C4-2B (cell line): ENCODE measurements at regions not wholly inside any gene's neighbourhood (a gene's known extent, or its start where the extent isn't known, plus 50 kb on each side); places are given as distances from the start of the nearest gene placed in this dataset.

Source experiments
- H3K27ac ChIP-seq: fragments of 450-650 bp; 2 replicates; pipeline ENCODE4 v1.5.1; 2017
- ZFX ChIP-seq: fragments of 450-650 bp; IDR thresholded peaks from 2 replicates; pipeline ENCODE4 v1.6.1; 2017
- TF ChIP-seq, protein P1 (sequence below): fragments of 450-650 bp; conservative IDR thresholded peaks from 2 replicates; pipeline ENCODE4 v1.5.1; 2017; ENCODE audit warnings: mild to moderate bottlenecking

DNA sequence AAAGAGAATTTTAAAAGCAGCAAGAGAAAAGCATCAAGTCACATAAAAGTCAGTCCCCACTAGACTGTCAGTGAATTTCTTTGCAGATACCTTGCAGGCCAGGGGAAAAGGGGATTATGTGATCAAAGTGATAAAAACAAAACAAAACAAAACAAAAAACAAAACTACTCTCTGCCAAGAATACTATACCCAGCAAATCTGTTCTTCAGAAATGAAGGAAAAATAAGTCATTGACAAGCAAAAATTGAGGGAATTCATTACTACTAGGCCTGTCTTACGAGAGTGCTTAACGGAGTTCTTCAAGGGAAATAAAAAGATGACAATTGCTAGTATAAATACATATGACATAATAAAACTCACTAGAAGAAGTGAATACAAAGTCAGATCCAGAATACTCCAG lies 245.5 kb upstream of the CHST9 start:
- no peak overlapping the region for H3K27ac ChIP-seq
- TF ChIP-seq ZFX: no peak
- TF ChIP-seq, protein P1, sequence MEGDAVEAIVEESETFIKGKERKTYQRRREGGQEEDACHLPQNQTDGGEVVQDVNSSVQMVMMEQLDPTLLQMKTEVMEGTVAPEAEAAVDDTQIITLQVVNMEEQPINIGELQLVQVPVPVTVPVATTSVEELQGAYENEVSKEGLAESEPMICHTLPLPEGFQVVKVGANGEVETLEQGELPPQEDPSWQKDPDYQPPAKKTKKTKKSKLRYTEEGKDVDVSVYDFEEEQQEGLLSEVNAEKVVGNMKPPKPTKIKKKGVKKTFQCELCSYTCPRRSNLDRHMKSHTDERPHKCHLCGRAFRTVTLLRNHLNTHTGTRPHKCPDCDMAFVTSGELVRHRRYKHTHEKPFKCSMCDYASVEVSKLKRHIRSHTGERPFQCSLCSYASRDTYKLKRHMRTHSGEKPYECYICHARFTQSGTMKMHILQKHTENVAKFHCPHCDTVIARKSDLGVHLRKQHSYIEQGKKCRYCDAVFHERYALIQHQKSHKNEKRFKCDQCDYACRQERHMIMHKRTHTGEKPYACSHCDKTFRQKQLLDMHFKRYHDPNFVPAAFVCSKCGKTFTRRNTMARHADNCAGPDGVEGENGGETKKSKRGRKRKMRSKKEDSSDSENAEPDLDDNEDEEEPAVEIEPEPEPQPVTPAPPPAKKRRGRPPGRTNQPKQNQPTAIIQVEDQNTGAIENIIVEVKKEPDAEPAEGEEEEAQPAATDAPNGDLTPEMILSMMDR: no peak

DNA sequence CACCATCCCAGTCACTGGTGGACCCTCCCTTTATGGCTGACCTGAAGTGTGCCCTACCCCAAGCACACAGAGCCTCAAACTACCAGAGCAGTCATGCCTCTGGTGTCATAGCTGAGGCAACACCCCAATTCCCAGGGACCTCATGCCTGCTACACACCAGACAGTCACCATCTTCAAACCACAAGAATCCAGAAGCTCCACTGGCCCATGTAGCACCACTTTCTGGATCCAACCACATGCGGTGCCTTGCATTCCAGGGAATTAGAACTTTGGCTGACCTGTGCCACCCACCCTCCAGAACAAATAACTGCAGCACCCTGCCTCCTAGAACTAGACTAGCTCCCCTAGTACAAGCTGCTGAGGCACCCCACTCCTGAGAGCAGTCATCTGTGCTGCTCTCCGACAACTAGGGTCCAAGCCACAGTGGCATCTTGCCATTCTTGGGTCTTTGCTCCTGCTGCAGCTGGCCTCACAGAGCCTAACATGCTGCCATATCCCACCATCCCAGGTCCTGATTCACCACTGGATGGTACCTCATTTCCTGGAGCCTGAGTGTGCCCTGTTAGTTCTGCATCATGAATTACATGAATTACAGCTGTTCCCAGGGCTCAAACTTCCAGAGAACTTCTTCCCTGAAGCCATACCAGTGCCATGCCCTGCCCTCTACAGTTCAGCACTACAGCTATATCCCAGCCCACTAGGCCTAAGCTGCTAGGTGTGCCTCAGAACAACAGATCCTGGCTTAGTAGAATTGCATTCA lies 243.8 kb upstream of the CHST9 start:
- H3K27ac ChIP-seq: no peak overlapping the region
- TF ChIP-seq, protein P1: no peak
- no peak for TF ChIP-seq ZFX

DNA sequence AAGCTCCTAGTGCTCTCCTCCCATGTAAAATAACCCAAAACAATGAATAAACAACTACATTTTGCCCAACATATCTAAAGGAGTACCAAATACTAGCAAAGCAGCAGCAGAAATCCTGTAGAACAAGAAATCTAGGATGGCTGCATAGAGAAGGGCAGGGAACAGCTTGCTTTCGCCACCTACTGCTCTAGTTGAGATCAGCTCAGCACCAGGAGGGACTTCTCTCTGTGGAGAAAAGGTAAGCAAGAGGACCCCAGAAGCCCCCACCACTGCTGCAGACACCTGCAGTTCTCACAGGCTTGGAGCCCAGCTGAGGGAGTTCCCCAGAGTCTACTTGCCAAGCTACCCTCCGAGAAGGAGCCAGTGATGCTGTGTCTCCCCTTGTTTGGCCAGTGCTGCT lies 243.0 kb upstream of the CHST9 start:
- no peak for TF ChIP-seq ZFX
- TF ChIP-seq, protein P1: no peak
- no peak overlapping the region for H3K27ac ChIP-seq

DNA sequence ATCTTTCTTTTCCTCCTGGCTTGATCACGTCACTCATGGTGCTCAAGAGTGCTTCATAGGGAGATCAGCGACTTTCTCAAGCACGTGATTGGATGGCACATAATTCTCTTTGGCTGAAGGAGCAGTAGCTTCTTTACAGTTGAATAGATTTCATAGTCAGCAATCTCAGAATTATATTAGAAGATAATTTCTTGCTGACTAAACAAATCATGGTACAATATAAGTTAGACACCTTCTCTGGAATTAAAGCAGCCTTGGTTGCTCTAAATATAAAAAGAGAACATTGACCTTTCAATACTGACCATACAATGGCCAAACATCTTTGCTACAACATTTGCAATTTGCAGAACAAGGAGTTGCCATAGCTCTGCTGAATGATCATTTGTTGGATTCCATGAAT lies 238.5 kb upstream of the CHST9 start:
- no peak for TF ChIP-seq ZFX
- TF ChIP-seq, protein P1: no peak
- no peak overlapping the region for H3K27ac ChIP-seq

DNA sequence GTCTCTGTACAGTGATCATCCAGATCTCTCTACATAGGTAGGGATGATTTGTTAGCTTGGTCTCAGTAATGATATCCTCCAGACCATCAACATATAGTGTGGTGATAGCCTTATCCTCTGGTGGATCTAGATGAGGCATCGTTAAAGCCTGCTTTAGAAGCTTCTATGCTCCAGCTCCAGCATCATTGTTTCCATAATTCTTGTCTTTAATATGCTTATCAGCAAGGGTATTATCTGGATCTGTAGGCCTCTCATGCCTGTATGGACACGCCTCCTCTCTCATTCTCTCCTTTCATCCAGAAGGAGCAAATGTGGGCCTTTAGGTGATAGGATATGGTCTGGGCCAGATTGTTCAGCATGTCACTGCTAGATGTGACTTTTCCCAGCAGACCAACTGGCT lies 234.5 kb upstream of the CHST9 start:
- H3K27ac ChIP-seq: no peak overlapping the region
- TF ChIP-seq ZFX: no peak
- TF ChIP-seq, protein P1: no peak

DNA sequence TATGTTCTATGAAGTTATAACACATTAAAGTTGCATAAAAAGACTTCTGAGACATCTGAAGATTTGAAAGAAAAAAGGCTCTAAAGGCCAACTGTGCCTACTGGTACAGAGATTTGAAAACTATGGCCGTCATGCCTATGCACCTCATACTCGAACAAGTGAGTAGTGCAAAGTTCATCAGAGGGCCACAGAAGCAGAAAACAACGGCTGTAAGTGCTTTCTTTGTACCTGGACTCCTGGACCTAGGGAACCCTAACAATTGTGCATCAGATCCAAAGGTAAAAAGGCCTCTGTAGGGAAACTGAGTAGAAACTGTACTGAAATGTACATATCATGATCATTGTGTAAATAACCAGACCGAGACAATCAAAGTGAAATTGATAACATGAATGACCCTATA lies 230.4 kb upstream of the CHST9 start:
- TF ChIP-seq, protein P1: no peak
- no peak for TF ChIP-seq ZFX
- H3K27ac ChIP-seq: no peak overlapping the region

DNA sequence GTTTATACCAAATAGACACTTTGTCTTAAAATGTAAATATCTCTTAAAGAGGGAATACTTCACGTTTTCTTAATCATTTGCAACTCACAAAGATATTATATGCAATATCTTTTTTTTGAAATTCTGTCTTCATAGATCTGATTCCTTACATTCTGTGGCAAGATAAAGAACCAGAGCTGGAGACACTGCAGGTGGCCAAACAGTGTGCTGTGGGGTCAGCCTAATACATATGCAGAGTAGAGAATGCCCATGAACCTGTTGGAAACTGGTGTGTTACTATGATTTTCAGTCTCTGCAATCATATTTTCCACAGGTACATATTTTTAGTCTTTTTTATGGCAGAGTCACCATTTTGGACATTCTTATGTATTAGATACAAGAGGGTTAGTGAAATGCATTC lies 229.6 kb upstream of the CHST9 start:
- no peak overlapping the region for H3K27ac ChIP-seq
- TF ChIP-seq, protein P1: no peak
- TF ChIP-seq ZFX: no peak
